IMR-90 (cell line): ENCODE measurements at regions not wholly inside any gene's neighbourhood (a gene's known extent, or its start where the extent isn't known, plus 50 kb on each side); places are given as distances from the start of the nearest gene placed in this dataset.

Experiments
- ATAC-seq: fragments of 200-7000 bp; cut with Tn5 transposase; 2 replicates; pipeline ENCODE4 v1.9.1; 2020; ENCODE audit warnings: low read depth, mild to moderate bottlenecking, moderate library complexity
- BruUV-seq: library from RNA; stranded (reverse); fragments of 400-500 nt; replicated peaks from 2 replicates; lab custom pipeline; 2021; lab: Mats Ljungman, UMichigan
- CTCF ChIA-PET: fragments of 300-600 bp; formaldehyde crosslinking; extraction: SDS; loops from one replicate; lab custom pipeline; 2021; ENCODE audit warnings: antibody characterized with exemption; lab: Yijun Ruan, JAX
- POLR2A ChIA-PET: fragments of 300-600 bp; sonication (Branson Sonifier 250); formaldehyde crosslinking; loops from one replicate; lab custom pipeline; 2022; ENCODE audit warnings: antibody characterized with exemption; ENCODE audit not compliant: unreplicated experiment; lab: Charles Lee
- DNase-seq: peaks from one replicate; pipeline ENCODE4 v3.0.0; 2013
- H2AFZ ChIP-seq: replicated peaks from 2 replicates; pipeline ENCODE3; 2013; ENCODE audit warnings: low read length, mild to moderate bottlenecking; ENCODE audit not compliant: poor library complexity
- H2AK5ac ChIP-seq: 2 replicates; pipeline ENCODE4 v1.6.1; 2013; ENCODE audit warnings: low read depth, low read length, inconsistent platforms
- H2AK9ac ChIP-seq: replicated peaks from 2 replicates; pipeline ENCODE3; 2013; ENCODE audit warnings: mild to moderate bottlenecking, low read depth, low read length, moderate library complexity; ENCODE audit not compliant: poor library complexity
- H2BK120ac ChIP-seq: 2 replicates; pipeline ENCODE4 v1.6.1; 2013; ENCODE audit warnings: low read depth, low read length, inconsistent platforms
- H2BK15ac ChIP-seq: 3 replicates; pipeline ENCODE4 v1.6.1; 2013; ENCODE audit warnings: low read depth, low read length, inconsistent platforms
- H2BK20ac ChIP-seq: 2 replicates; pipeline ENCODE4 v1.6.1; 2013; ENCODE audit warnings: low read depth, mild to moderate bottlenecking, inconsistent platforms, low read length, moderate library complexity
- H2BK5ac ChIP-seq: 2 replicates; pipeline ENCODE4 v1.6.1; 2013; ENCODE audit warnings: mild to moderate bottlenecking, low read depth, low read length, inconsistent platforms; ENCODE audit not compliant: poor library complexity, severe bottlenecking
- H3K14ac ChIP-seq: replicated peaks from 2 replicates; pipeline ENCODE4 v1.6.1; 2013; ENCODE audit warnings: low read depth, low read length, inconsistent platforms
- H3K18ac ChIP-seq: 2 replicates; pipeline ENCODE4 v1.6.1; 2013; ENCODE audit warnings: low read depth, low read length, control low read depth
- H3K23ac ChIP-seq: 2 replicates; pipeline ENCODE4 v1.6.1; 2013; ENCODE audit warnings: low read depth, low read length, inconsistent platforms
- H3K27ac ChIP-seq: 2 replicates; pipeline ENCODE4 v1.5.1; 2013; ENCODE audit warnings: mild to moderate bottlenecking, control low read depth, low read length; ENCODE audit not compliant: insufficient read depth
- H3K27me3 ChIP-seq: 2 replicates; pipeline ENCODE4 v1.6.1; 2013; ENCODE audit warnings: low read length; ENCODE audit not compliant: control insufficient read depth, insufficient read depth
- H3K36me3 ChIP-seq: 2 replicates; pipeline ENCODE4 v1.6.1; 2013; ENCODE audit warnings: low read length, mixed read lengths; ENCODE audit not compliant: control insufficient read depth, insufficient read depth
- H3K4ac ChIP-seq: 2 replicates; pipeline ENCODE4 v1.6.1; 2013; ENCODE audit warnings: low read depth, low read length, inconsistent platforms
- H3K4me1 ChIP-seq: 2 replicates; pipeline ENCODE4 v1.6.1; 2013; ENCODE audit warnings: low read length, mixed read lengths; ENCODE audit not compliant: control insufficient read depth, insufficient read depth
- H3K4me2 ChIP-seq: 2 replicates; pipeline ENCODE4 v1.6.1; 2013; ENCODE audit warnings: low read depth, mild to moderate bottlenecking, control low read depth, low read length, moderate library complexity
- H3K4me3 ChIP-seq: 2 replicates; pipeline ENCODE4 v1.5.1; 2013; ENCODE audit warnings: low read depth, mild to moderate bottlenecking, control low read depth, low read length, moderate library complexity; ENCODE audit not compliant: insufficient read depth
- H3K56ac ChIP-seq: 2 replicates; pipeline ENCODE4 v1.6.1; 2013; ENCODE audit warnings: low read length, inconsistent platforms; ENCODE audit not compliant: insufficient read depth; ENCODE audit errors: extremely low read depth
- H3K79me1 ChIP-seq, 2 experiments: 2 replicates each; pipeline ENCODE4 v1.6.1; 2013; ENCODE audit warnings: low read length in 2 of 2, inconsistent platforms in 1 of 2, low read depth in 1 of 2
- H3K9ac ChIP-seq: 2 replicates; pipeline ENCODE4 v1.6.1; 2013; ENCODE audit warnings: low read depth, low read length, control low read depth
- H3K9me1 ChIP-seq: 2 replicates; pipeline ENCODE4 v1.6.1; 2013; ENCODE audit warnings: low read length, inconsistent platforms; ENCODE audit not compliant: insufficient read depth
- H3K9me3 ChIP-seq: 2 replicates; pipeline ENCODE4 v1.6.1; 2013; ENCODE audit warnings: low read length; ENCODE audit not compliant: control insufficient read depth, insufficient read depth
- H4K20me1 ChIP-seq: 2 replicates; pipeline ENCODE4 v1.6.1; 2013; ENCODE audit warnings: low read length, inconsistent platforms; ENCODE audit not compliant: insufficient read depth
- H4K5ac ChIP-seq: 2 replicates; pipeline ENCODE4 v1.6.1; 2013; ENCODE audit warnings: mild to moderate bottlenecking, low read depth, low read length, control low read depth
- H4K8ac ChIP-seq, 2 experiments: 2 replicates each; pipeline ENCODE4 v1.6.1; 2013; ENCODE audit warnings: low read depth in 2 of 2, low read length in 2 of 2, control low read depth in 1 of 2, inconsistent platforms in 1 of 2
- H4K91ac ChIP-seq: 2 replicates; pipeline ENCODE4 v1.6.1; 2013; ENCODE audit warnings: low read depth, low read length, inconsistent platforms; ENCODE audit not compliant: insufficient read depth
- MAZ ChIP-seq: IDR thresholded peaks from 2 replicates; pipeline ENCODE4 v1.6.1; 2012; ENCODE audit warnings: low read depth, mild to moderate bottlenecking, low read length, improper control_type of control experiment, moderate library complexity, borderline replicate concordance
- RCOR1 ChIP-seq: IDR thresholded peaks from 2 replicates; pipeline ENCODE4 v1.6.1; 2012; ENCODE audit warnings: mild to moderate bottlenecking, low read length, improper control_type of control experiment; ENCODE audit not compliant: insufficient replicate concordance
- RFX5 ChIP-seq: IDR thresholded peaks from 2 replicates; pipeline ENCODE4 v1.8.0; 2012; ENCODE audit warnings: low read depth, mild to moderate bottlenecking, low read length, moderate library complexity
- SMC3 ChIP-seq: fragments of 150-350 bp; IDR thresholded peaks from 2 replicates; pipeline ENCODE4 v1.6.1; 2016; ENCODE audit warnings: low read depth, mild to moderate bottlenecking, antibody characterized with exemption, low read length, moderate library complexity
- WGBS, 2 experiments: methylation state at CpG; one replicate each; pipeline versions ENCODE4 v1.1.5 to v1.1.7; 2013; ENCODE audit warnings: missing lambda C conversion rate in 2 of 2; ENCODE audit not compliant: insufficient read length in 1 of 2; ENCODE audit errors: extremely low coverage in 2 of 2; 5-methylcytosine and 5-hydroxymethylcytosine counted together
- dilution Hi-C: fragments of 300-500 bp; cut with HindIII; formaldehyde crosslinking; loops from one replicate; pipeline ENCODE4 v1.14.3; 2018; ENCODE audit warnings: low sequenced_read_pairs; ENCODE audit not compliant: unreplicated experiment
- in situ Hi-C: fragments of 300-500 bp; cut with MboI; formaldehyde crosslinking; loops from 3 replicates; pipeline ENCODE4 v1.14.3; 2019; ENCODE audit warnings: low sequenced_read_pairs, inconsistent platforms, mixed read lengths
- intact Hi-C: fragments of 100-400 bp; cut with micrococcal nuclease; formaldehyde crosslinking; loops from 2 replicates; pipeline ENCODE4 v1.10.0; 2022
- TF ChIP-seq, protein P1 (sequence below): fragments of 150-350 bp; IDR thresholded peaks from 2 replicates; pipeline ENCODE4 v1.6.1; 2016; ENCODE audit warnings: low read depth, mild to moderate bottlenecking, low read length, moderate library complexity, borderline replicate concordance

DNA sequence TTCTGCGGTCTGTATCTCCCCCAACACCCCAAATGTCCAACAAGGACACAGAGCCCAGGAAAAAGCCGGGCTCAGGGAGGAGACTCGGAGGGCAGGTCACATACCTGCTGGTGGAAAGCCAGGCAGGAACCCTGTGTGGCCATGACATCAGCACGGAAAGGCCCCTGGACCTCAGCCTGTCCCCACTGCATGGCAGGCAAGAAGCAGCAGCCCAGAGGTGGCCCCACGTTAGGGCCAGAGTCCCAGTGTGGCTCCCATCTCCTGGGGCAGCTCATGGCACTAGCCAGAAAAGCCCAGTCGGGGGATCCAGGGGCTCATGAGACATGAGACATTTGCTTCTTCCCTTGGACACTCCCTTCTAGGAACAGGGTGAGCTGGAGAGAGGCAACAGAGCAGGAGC, 258.7 kb downstream of the DLL1 start:
- H3K9me1 ChIP-seq = no peaks in the 10 kb centered on the region
- no peak for DNase-seq
- H3K4me3 ChIP-seq = no peak overlapping the region
- H3K4me1 ChIP-seq = no peaks in the 10 kb centered on the region
- POLR2A ChIA-PET = no interaction called here
- BruUV-seq = no TSS peak
- no peak overlapping the region for H3K4me2 ChIP-seq
- H3K18ac ChIP-seq = no peak overlapping the region
- no peak overlapping the region for H4K8ac ChIP-seq
- no peak overlapping the region for H3K4ac ChIP-seq
- H2AFZ ChIP-seq = no peak overlapping the region
- no peak overlapping the region for H2BK120ac ChIP-seq
- no peak overlapping the region for H3K23ac ChIP-seq
- H3K9me3 ChIP-seq = peaks cover 44% of the 10 kb centered on the region
- no peak overlapping the region for H4K91ac ChIP-seq
- H3K36me3 ChIP-seq = no peaks in the 10 kb centered on the region
- no peak overlapping the region for H2AK5ac ChIP-seq
- H3K27me3 ChIP-seq = no peaks in the 10 kb centered on the region
- CTCF ChIA-PET = no interaction called here
- no CpG with 5 or more reads among the region's 6 CpGs for WGBS, 2 experiments
- H3K9ac ChIP-seq = no peak overlapping the region
- intact Hi-C loops = no loop called here
- H2BK20ac ChIP-seq = no peak overlapping the region
- no peak overlapping the region for H2AK9ac ChIP-seq
- dilution Hi-C loops = no loop called here
- no peak overlapping the region for H4K5ac ChIP-seq
- no peak overlapping the region for H3K14ac ChIP-seq
- no peak for ATAC-seq
- H4K20me1 ChIP-seq = no peaks in the 10 kb centered on the region
- no peak overlapping the region for H2BK15ac ChIP-seq
- no peak overlapping the region for H2BK5ac ChIP-seq
- H3K56ac ChIP-seq = no peak overlapping the region
- no peaks in the 10 kb centered on the region for H3K79me1 ChIP-seq
- H3K27ac ChIP-seq = no peak overlapping the region
- TF ChIP-seq RFX5 (no peak), MAZ (no peak), SMC3 (no peak), RCOR1 (no peak)
- TF ChIP-seq, protein P1, sequence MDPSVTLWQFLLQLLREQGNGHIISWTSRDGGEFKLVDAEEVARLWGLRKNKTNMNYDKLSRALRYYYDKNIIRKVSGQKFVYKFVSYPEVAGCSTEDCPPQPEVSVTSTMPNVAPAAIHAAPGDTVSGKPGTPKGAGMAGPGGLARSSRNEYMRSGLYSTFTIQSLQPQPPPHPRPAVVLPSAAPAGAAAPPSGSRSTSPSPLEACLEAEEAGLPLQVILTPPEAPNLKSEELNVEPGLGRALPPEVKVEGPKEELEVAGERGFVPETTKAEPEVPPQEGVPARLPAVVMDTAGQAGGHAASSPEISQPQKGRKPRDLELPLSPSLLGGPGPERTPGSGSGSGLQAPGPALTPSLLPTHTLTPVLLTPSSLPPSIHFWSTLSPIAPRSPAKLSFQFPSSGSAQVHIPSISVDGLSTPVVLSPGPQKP = no peak
- in situ Hi-C loops = no loop called here
